ENCODE measurements at regions not wholly inside any gene's neighbourhood (a gene's known extent, or its start where the extent isn't known, plus 50 kb on each side); places are given as distances from the start of the nearest gene placed in this dataset.

DNA sequence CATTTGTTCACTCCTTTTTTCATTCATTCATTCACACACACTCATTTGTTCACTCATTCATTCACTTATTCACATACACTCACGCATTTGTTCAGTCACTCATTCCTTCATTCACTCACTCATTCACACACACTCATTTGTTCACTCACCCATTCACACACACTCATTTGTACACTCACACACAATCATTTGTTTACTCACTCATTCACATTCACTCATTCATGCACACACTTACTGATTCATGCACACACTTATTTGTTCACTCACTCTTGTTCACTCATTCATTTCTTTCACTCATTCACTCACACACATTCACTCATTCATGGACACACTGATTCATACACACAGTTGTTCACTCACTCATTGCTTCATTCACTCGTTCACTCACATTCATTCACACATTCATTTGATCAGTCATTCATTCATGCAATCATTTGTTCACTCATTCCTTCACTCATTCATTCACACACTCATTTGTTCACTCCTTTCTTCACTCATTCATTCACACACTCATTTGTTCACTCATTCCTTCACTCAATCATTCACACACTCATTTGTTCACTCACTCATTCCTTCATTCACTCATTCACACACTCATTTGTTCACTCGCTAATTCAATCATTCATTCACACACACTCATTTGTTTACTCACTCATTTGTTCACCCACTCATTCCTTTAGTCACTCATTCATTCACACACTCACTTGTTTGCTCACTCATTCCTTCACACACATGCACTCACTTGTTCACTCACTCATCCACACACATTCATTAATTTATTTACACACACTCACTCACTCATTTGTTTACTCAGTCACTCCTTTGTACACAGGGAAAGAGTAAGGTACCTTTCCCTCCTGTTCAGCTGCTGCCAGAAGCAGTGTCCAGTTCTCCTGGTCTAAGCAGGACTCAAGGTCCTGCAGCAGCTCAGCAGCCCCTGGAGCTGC, 50.7 kb upstream of the BHLHE23 start:
- in situ Hi-C loops (cut with HindIII; ENCODE audit: low sequenced_read_pairs) = no loop called here
- TF ChIP-seq, protein P1, sequence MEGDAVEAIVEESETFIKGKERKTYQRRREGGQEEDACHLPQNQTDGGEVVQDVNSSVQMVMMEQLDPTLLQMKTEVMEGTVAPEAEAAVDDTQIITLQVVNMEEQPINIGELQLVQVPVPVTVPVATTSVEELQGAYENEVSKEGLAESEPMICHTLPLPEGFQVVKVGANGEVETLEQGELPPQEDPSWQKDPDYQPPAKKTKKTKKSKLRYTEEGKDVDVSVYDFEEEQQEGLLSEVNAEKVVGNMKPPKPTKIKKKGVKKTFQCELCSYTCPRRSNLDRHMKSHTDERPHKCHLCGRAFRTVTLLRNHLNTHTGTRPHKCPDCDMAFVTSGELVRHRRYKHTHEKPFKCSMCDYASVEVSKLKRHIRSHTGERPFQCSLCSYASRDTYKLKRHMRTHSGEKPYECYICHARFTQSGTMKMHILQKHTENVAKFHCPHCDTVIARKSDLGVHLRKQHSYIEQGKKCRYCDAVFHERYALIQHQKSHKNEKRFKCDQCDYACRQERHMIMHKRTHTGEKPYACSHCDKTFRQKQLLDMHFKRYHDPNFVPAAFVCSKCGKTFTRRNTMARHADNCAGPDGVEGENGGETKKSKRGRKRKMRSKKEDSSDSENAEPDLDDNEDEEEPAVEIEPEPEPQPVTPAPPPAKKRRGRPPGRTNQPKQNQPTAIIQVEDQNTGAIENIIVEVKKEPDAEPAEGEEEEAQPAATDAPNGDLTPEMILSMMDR (IDR thresholded peaks at IDR 0.05; ENCODE audit: low read depth, low read length, missing control alignments) = no peak
- no peak for DNase-seq (ENCODE audit: low read depth)
- no peak overlapping the region for H3K4me3 ChIP-seq (ENCODE audit: low read depth, low read length)

DNA sequence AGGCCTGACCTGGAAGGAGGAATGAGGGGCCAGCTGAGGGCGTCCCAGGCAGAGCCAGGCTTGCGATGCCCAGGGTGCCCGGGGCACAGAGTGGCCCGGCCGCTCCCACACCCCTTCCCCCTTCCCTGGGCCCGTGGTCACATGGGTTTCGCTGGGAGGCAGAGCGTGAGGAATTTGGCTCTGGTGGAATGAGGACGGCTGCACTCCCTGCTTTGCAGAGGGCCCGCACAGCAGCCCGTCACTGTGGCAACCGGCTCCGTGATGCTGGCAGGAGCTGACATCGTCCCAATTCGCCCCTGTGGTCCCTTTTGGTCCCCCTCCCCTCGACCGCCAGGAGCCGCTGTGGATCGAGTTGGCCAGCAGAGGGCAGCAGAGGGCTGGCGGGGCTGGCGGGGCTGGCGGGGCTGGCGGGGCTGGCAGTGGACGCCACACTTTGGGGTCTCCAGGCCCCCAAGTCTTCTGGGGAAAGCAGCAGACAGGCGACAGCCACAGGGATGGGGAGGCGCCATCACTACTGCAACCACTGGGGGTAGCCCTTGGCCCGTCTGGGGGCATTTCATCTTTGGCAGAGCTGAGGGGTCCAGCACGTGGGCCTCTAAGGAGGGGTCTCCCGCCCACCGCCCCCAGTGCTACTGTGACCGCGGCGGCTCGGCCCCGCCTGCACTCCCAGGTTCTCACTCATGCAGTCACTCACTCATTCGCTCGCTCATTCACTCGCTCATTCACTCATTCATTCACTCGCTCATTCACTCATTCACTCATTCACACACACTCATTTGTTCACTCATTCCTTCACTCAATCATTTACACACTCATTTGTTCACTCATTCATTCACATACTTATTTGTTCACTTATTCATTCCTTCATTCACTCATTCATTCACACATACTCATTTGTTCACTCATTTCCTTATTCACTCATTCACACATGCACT, 49.7 kb upstream of the BHLHE23 start:
- TF ChIP-seq, protein P1 (IDR thresholded peaks at IDR 0.05; ENCODE audit: low read depth, low read length, missing control alignments) = peak; percentile 63
- in situ Hi-C loops (cut with HindIII; ENCODE audit: low sequenced_read_pairs) = no loop called here
- H3K4me3 ChIP-seq (ENCODE audit: low read depth, low read length) = no peak overlapping the region
- no peak for DNase-seq (ENCODE audit: low read depth)

All from astrocyte of the cerebellum (primary cell).